NCI-H2029 (cell line): ENCODE measurements at regions not wholly inside any gene's neighbourhood (a gene's known extent, or its start where the extent isn't known, plus 50 kb on each side); places are given as distances from the start of the nearest gene placed in this dataset.
"Not testable (repeated sequence)": the region's sequence is repeated elsewhere in the genome, so short reads cannot be mapped to it uniquely, and the experiment has no call there.

ENCODE experiments used
- DNase-seq: peaks from one replicate; lab custom pipeline; 2025; lab: John Stamatoyannopoulos, UW

GRCh38 chr14:57150449-57150848 is 118.3 kb downstream of the EXOC5 start:
- no peak for DNase-seq

GRCh38 chr14:57139173-57139572 is 129.5 kb downstream of the EXOC5 start:
- no peak for DNase-seq

- peak; percentile 91 for DNase-seq
These were observed 131.9 kb downstream of the EXOC5 start for GRCh38 chr14:57136669-57137328.

- DNase-seq: not testable (repeated sequence)
These were observed 140.9 kb downstream of the EXOC5 start for GRCh38 chr14:57127809-57128208.

- DNase-seq: no peak
These were observed 146.6 kb downstream of the EXOC5 start for GRCh38 chr14:57122129-57122528.

- not testable (repeated sequence) for DNase-seq
These were observed 156.5 kb downstream of the EXOC5 start for GRCh38 chr14:57112072-57112807.

GRCh38 chr14:57110411-57110810 is 158.3 kb downstream of the EXOC5 start:
- DNase-seq: not testable (repeated sequence)

- no peak for DNase-seq
These were observed 177.6 kb downstream of the EXOC5 start for GRCh38 chr14:57091030-57091608.

- DNase-seq: no peak
These were observed 178.8 kb downstream of the EXOC5 start for GRCh38 chr14:57089901-57090300.

GRCh38 chr14:57087841-57088240 is 180.9 kb downstream of the EXOC5 start:
- no peak for DNase-seq

- DNase-seq: no peak
These were observed 182.2 kb downstream of the EXOC5 start for GRCh38 chr14:57086271-57087162.

- peak; percentile 12 for DNase-seq
These were observed 182.9 kb downstream of the EXOC5 start for GRCh38 chr14:57085801-57086200.

GRCh38 chr14:57085043-57085442 is 183.7 kb downstream of the EXOC5 start:
- DNase-seq: no peak

GRCh38 chr14:57080691-57081090 is 188.0 kb downstream of the EXOC5 start:
- DNase-seq: no peak

GRCh38 chr14:57078054-57078453 is 190.7 kb downstream of the EXOC5 start:
- no peak for DNase-seq

GRCh38 chr14:57073986-57074385 is 194.7 kb downstream of the EXOC5 start:
- no peak for DNase-seq

- DNase-seq: no peak
These were observed 197.1 kb downstream of the EXOC5 start for GRCh38 chr14:57071639-57072038.

GRCh38 chr14:57069702-57070101 is 199.0 kb downstream of the EXOC5 start:
- DNase-seq: no peak

GRCh38 chr14:57068511-57068910 is 200.2 kb downstream of the EXOC5 start:
- DNase-seq: no peak

GRCh38 chr14:57066887-57067513 is 201.7 kb downstream of the EXOC5 start:
- peak; percentile 22 for DNase-seq

GRCh38 chr14:57066463-57066862 is 202.2 kb downstream of the EXOC5 start:
- no peak for DNase-seq
